Upper lobe of left lung (tissue), 4 donors: ENCODE measurements at regions not wholly inside any gene's neighbourhood (a gene's known extent, or its start where the extent isn't known, plus 50 kb on each side); places are given as distances from the start of the nearest gene placed in this dataset.

ENCODE experiments used
- EP300 ChIP-seq, 4 donors: sonication (generic); formaldehyde crosslinking; IDR thresholded peaks; one replicate each; pipeline ENCODE4 v1.5.1; 2017; ENCODE audit warnings: antibody characterized with exemption in 4 of 4, control low read depth in 2 of 4
- POLR2A ChIP-seq, 4 donors: fragments of 450-650 bp; IDR thresholded peaks; one replicate each; pipeline ENCODE4 v1.5.1; 2016 to 2017; ENCODE audit warnings: antibody characterized with exemption in 4 of 4, mild to moderate bottlenecking in 2 of 4
- POLR2AphosphoS5 ChIP-seq, 2 donors: sonication (generic); formaldehyde crosslinking; IDR thresholded peaks; one replicate each; pipeline ENCODE4 v1.5.1; 2017; ENCODE audit warnings: antibody characterized with exemption in 2 of 2
- TF ChIP-seq, protein P1 (sequence below), 6 experiments: fragments of 450-650 bp in 4 of 6; fragments of 200-600 bp in 2 of 6; sonication (generic) in 2 of 6; IDR thresholded peaks; one replicate each; pipeline ENCODE4 v1.5.1; 2016 to 2019; ENCODE audit warnings: antibody characterized with exemption in 6 of 6

DNA sequence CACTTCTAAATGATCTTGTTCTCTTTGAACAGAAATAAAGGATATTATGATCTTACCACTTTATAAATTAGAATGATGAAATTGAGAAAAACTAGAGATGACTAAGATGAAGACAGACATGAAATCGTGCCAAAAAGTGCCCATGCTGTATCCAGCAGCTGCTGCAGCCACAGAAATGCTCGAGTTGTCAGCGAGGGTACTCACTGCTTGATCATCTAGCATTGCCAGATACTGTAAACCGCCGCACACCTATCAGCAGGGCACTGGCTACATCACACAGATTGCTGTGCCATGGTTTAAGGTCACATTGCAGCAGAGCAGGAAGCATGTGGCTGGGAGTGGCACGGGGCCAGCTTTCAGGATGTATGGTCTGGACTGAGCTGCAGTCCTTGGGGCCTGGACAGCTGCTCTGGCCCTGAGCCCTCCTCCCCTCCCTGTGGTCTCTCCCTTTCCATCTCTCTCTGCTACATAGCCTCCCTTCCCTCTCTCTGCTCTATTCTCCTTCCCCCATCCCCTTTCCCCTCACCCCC, 51.0 kb upstream of the SEPTIN5 start:
- TF ChIP-seq, protein P1, sequence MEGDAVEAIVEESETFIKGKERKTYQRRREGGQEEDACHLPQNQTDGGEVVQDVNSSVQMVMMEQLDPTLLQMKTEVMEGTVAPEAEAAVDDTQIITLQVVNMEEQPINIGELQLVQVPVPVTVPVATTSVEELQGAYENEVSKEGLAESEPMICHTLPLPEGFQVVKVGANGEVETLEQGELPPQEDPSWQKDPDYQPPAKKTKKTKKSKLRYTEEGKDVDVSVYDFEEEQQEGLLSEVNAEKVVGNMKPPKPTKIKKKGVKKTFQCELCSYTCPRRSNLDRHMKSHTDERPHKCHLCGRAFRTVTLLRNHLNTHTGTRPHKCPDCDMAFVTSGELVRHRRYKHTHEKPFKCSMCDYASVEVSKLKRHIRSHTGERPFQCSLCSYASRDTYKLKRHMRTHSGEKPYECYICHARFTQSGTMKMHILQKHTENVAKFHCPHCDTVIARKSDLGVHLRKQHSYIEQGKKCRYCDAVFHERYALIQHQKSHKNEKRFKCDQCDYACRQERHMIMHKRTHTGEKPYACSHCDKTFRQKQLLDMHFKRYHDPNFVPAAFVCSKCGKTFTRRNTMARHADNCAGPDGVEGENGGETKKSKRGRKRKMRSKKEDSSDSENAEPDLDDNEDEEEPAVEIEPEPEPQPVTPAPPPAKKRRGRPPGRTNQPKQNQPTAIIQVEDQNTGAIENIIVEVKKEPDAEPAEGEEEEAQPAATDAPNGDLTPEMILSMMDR (IDR thresholded peaks at IDR 0.05), result no peak
- TF ChIP-seq POLR2AphosphoS5 (IDR thresholded peaks at IDR 0.05) (no peak), POLR2A (IDR thresholded peaks at IDR 0.05) (no peak), EP300 (IDR thresholded peaks at IDR 0.05) (no peak)
